ENCODE measurements at regions not wholly inside any gene's neighbourhood (a gene's known extent, or its start where the extent isn't known, plus 50 kb on each side); places are given as distances from the start of the nearest gene placed in this dataset.

GRCh38 chr2:105556366-105556765 lies 157.5 kb upstream of the FHL2 start:
- no peak for DNase-seq (ENCODE audit: low read depth)
- H3K4me3 ChIP-seq (ENCODE audit: low read length) = no peak overlapping the region
- no peak for TF ChIP-seq CTCF (IDR thresholded peaks at IDR 0.05; ENCODE audit: insufficient read depth, low read depth, low read length, missing control alignments)

GRCh38 chr2:105554235-105554634 lies 155.4 kb upstream of the FHL2 start:
- no peak overlapping the region for H3K4me3 ChIP-seq (ENCODE audit: low read length)
- DNase-seq (ENCODE audit: low read depth) = no peak
- TF ChIP-seq CTCF (IDR thresholded peaks at IDR 0.05; ENCODE audit: insufficient read depth, low read depth, low read length, missing control alignments) = no peak

GRCh38 chr2:105553538-105554196 lies 154.8 kb upstream of the FHL2 start:
- no peak for TF ChIP-seq CTCF (IDR thresholded peaks at IDR 0.05; ENCODE audit: insufficient read depth, low read depth, low read length, missing control alignments)
- peak; percentile 52 for DNase-seq (ENCODE audit: low read depth)
- H3K4me3 ChIP-seq (ENCODE audit: low read length) = no peak overlapping the region

GRCh38 chr2:105546628-105546974 lies 147.8 kb upstream of the FHL2 start:
- TF ChIP-seq CTCF (IDR thresholded peaks at IDR 0.05; ENCODE audit: insufficient read depth, low read depth, low read length, missing control alignments) = no peak
- DNase-seq (ENCODE audit: low read depth) = peak; percentile 24
- H3K4me3 ChIP-seq (ENCODE audit: low read length) = no peak overlapping the region

GRCh38 chr2:105545730-105546627 lies 147.1 kb upstream of the FHL2 start:
- no peak overlapping the region for H3K4me3 ChIP-seq (ENCODE audit: low read length)
- peak; percentile 78 for DNase-seq (ENCODE audit: low read depth)
- TF ChIP-seq CTCF (IDR thresholded peaks at IDR 0.05; ENCODE audit: insufficient read depth, low read depth, low read length, missing control alignments) = peak; percentile 91

GRCh38 chr2:105544591-105545377 lies 145.9 kb upstream of the FHL2 start:
- no peak overlapping the region for H3K4me3 ChIP-seq (ENCODE audit: low read length)
- no peak for DNase-seq (ENCODE audit: low read depth)
- TF ChIP-seq CTCF (IDR thresholded peaks at IDR 0.05; ENCODE audit: insufficient read depth, low read depth, low read length, missing control alignments) = no peak

Data from epithelial cell of esophagus (primary cell).